T-helper 2 cell treated with Interferon-gamma antibody and Interleukin-4, amounts not matched to agents 5 μg/mL and 100 μg/mL, for 36 hours (primary cell): ENCODE measurements at regions not wholly inside any gene's neighbourhood (a gene's known extent, or its start where the extent isn't known, plus 50 kb on each side); places are given as distances from the start of the nearest gene placed in this dataset.

Experiments used
- DNase-seq: peaks from one replicate; pipeline ENCODE4 v3.0.0; 2021; ENCODE audit warnings: low spot score
- H3K27ac Mint-ChIP-seq: one replicate; pipeline ENCODE4 v1.8.0; 2021; ENCODE audit warnings: mild to moderate bottlenecking, mixed read lengths
- H3K27me3 Mint-ChIP-seq: one replicate; pipeline ENCODE4 v1.8.0; 2021; ENCODE audit warnings: low read depth, mixed read lengths
- H3K36me3 Mint-ChIP-seq: one replicate; pipeline ENCODE4 v1.8.0; 2021; ENCODE audit warnings: low read depth, mixed read lengths
- H3K4me1 Mint-ChIP-seq: one replicate; pipeline ENCODE4 v1.8.0; 2021; ENCODE audit warnings: low read depth, mixed read lengths
- H3K4me3 Mint-ChIP-seq: one replicate; pipeline ENCODE4 v1.8.0; 2022; ENCODE audit warnings: mild to moderate bottlenecking, moderate library complexity, mixed read lengths
- H3K9me3 Mint-ChIP-seq: one replicate; pipeline ENCODE4 v1.8.0; 2021; ENCODE audit warnings: mixed read lengths

GRCh38 chr19:30215248-30215647, 156.9 kb upstream of the ZNF536 start:
- peaks cover 8% of the 10 kb centered on the region for H3K4me1 Mint-ChIP-seq
- H3K27ac Mint-ChIP-seq, result no peak overlapping the region
- H3K4me3 Mint-ChIP-seq, result peak overlapping the region; percentile 60
- no peaks in the 10 kb centered on the region for H3K9me3 Mint-ChIP-seq
- peaks cover 10% of the 10 kb centered on the region for H3K27me3 Mint-ChIP-seq
- H3K36me3 Mint-ChIP-seq, result no peaks in the 10 kb centered on the region
- no peak for DNase-seq

DNA sequence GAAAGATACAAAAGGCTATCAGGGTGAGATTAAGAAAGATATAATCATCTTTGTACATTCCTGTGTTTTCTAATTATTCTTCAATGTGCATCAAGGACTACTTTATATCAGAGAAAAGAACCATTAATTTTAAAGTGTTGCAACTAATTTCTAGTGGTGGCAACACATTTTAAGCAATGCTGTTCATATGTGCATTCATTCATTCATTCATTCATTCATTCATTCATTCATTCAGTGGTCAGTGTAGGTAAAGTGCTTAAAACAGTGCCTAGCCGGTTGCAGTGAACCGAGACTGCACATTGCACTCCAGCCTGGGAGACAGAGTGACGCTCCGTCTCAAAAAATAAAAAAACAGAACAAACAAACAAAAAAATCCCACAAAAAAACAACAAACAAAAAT, 155.7 kb upstream of the ZNF536 start:
- Mint-ChIP-seq H3K27me3 (peaks cover 21% of the 10 kb centered on the region), H3K4me1 (peaks cover 8% of the 10 kb centered on the region), H3K4me3 (no peak overlapping the region), H3K27ac (no peak overlapping the region), H3K36me3 (no peaks in the 10 kb centered on the region), H3K9me3 (no peaks in the 10 kb centered on the region)
- no peak for DNase-seq

DNA sequence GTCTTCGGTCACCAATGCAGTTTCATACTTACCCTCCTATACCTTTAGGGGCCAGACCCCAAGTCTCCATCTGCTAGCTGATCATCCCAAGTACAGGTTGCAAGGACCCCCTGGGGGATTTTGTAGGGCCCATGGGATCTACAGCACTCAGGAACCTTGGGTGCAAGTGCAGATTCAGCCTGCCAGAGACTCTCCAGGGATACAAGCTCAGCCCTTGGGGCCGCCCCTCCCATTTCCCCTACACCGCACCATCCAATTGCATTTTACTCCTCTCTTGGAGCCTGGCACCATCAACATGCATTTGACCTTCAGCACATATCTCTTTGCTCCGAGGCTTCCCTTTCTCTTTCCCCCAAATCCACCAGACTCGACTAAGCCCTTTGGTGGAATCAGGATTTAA, 154.7 kb upstream of the ZNF536 start:
- Mint-ChIP-seq H3K36me3 (no peaks in the 10 kb centered on the region), H3K4me3 (no peak overlapping the region), H3K9me3 (no peaks in the 10 kb centered on the region), H3K4me1 (peaks cover 8% of the 10 kb centered on the region), H3K27ac (no peak overlapping the region), H3K27me3 (peaks cover 27% of the 10 kb centered on the region)
- DNase-seq, result no peak

DNA sequence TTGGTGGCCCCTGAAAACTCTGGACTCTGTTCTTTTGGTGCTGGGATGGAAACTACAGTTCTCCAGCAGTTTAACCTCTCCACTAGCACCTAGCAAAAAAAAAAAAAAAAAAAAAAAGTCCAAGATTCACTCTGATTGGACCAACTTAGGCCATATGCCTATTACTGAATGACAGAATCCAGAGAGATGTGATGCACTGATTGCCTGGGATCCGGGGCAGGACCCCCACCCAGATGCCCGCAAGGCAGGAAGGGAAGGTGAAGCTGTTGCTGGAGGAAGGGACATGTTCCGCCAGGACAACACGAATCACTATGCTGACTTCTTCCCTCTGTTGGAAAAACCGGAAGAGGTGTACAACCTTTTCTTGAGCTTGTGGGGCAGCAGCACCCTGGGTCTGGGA, 152.5 kb upstream of the ZNF536 start:
- H3K4me3 Mint-ChIP-seq, result no peak overlapping the region

GRCh38 chr19:30221176-30221575, 151.0 kb upstream of the ZNF536 start:
- Mint-ChIP-seq H3K9me3 (no peaks in the 10 kb centered on the region), H3K4me3 (no peak overlapping the region), H3K27ac (no peak overlapping the region), H3K4me1 (peaks cover 11% of the 10 kb centered on the region), H3K27me3 (peaks cover 48% of the 10 kb centered on the region), H3K36me3 (peaks cover 5% of the 10 kb centered on the region)
- no peak for DNase-seq

More for the DNA sequence above, 152.5 kb upstream of the ZNF536 start:
- H3K9me3 Mint-ChIP-seq, result no peaks in the 10 kb centered on the region
- no peak for DNase-seq
- no peak overlapping the region for H3K27ac Mint-ChIP-seq
- peaks cover 10% of the 10 kb centered on the region for H3K4me1 Mint-ChIP-seq
- peaks cover under 1% of the 10 kb centered on the region for H3K36me3 Mint-ChIP-seq
- peaks cover 45% of the 10 kb centered on the region for H3K27me3 Mint-ChIP-seq

DNA sequence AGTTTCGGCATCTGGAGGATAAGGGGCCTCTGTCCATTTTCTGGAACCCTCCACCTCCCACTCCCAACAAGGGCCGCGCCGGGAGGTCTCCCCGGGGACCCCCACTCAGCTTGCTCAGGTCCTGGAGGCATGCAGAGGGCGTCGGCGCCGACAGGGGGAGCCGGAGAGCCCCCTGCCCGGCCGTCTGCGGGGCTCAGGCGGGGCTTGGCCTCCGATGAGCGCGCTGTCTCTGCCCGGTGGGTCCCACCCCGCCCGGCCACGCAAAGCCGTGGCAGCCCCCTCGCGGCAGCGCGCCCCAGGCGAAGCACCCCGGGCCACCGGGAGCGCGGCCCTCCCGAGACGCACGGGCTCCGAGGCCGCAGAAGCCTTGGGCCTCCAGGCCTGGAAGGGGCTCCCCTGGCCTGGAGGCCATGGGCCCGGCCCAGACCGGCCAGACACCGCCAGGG, 149.7 kb upstream of the ZNF536 start:
- Mint-ChIP-seq H3K9me3 (no peaks in the 10 kb centered on the region), H3K27me3 (peaks cover 55% of the 10 kb centered on the region), H3K4me3 (no peak overlapping the region), H3K4me1 (peaks cover 18% of the 10 kb centered on the region), H3K27ac (no peak overlapping the region), H3K36me3 (peaks cover 5% of the 10 kb centered on the region)
- no peak for DNase-seq

DNA sequence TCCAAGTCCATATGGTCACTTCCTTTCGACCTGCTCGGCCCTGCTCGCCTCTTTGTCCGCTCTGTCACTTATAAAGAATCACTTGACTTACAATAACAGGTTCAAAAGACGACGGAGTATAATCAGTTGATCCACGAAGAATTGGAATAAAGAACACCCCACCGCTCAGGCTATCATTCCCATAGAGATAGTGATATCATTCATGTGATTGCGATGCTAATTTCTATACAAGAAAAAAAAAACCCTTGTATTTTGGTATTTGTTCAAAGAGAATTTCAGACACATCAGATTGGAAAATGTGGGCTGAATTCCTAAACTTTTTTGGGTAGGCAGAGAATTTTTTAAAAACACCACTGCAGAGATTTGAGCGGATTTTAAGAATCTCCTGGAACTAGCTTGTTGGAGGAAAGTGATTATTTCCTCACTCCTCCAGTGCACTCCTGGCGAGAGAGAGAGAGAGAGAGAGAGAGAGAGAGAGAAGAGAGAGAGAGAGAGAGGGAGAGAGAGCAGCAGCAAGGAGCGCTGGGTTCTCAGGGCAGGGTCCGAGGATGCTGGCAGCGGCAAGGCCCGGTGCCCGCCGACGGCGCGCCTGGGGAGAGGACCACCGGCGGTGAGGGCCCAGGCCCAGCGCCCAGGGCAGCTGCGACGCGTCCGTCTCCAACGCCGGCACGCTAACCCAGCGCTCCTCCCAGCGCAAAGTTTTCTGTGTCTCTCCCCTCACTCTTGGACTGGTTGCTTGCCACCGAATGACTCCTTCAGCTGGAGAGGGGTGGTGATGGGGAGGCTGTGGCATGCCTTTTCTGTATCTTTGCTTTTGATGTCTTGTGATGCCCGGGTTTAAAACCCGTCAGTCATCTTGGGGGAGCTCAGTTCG, 149.0 kb upstream of the ZNF536 start:
- Mint-ChIP-seq H3K27me3 (peaks cover 59% of the 10 kb centered on the region), H3K27ac (no peak overlapping the region), H3K4me3 (no peak overlapping the region), H3K9me3 (no peaks in the 10 kb centered on the region), H3K4me1 (peaks cover 18% of the 10 kb centered on the region), H3K36me3 (peaks cover 5% of the 10 kb centered on the region)
- DNase-seq, result no peak

DNA sequence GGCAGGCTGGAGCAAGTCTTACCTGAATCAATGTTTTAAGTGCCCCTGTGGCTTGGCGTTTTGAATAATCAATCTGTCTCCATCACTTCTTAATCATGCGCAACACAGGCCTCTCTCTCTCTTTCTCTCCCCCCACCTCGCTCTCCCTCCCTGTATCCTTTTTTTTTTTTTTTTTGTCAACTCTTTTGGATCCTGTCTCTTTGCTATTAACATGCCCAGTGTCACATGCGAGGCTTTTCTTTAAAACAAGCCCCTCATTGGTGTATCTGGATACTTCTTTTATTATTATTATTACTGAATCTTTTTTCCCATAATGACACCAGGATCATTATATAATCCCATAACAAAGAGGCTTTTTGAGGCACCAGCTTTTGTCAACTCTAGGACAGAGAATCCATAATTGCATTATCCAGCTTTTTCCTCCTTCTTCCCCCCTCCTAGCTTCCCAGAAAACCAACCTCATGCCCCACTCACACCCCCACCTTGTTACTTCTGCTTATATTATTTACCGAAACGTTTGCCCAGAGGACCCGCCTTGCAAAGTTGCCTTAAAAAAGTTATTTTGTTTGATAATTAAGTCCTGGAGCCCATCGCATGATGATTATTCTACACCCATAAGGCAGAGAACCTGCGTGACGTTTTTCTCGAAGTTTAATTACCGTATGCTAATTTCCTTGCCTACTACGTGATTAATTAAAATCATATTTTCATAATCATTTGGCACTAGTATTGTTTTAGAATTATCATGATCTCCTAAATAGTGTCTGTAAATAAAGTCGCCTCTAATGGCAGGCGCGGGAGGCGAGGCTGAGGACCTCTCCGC, 148.1 kb upstream of the ZNF536 start:
- H3K27ac Mint-ChIP-seq, result no peak overlapping the region
- peak overlapping the region; percentile 80 for H3K4me3 Mint-ChIP-seq
- H3K9me3 Mint-ChIP-seq, result no peaks in the 10 kb centered on the region
- peaks cover 18% of the 10 kb centered on the region for H3K4me1 Mint-ChIP-seq
- no peak for DNase-seq
- H3K36me3 Mint-ChIP-seq, result peaks cover 5% of the 10 kb centered on the region
- H3K27me3 Mint-ChIP-seq, result peaks cover 64% of the 10 kb centered on the region

- Mint-ChIP-seq H3K4me1 (peaks cover 18% of the 10 kb centered on the region), H3K36me3 (peaks cover 5% of the 10 kb centered on the region), H3K4me3 (peak overlapping the region; percentile 80), H3K27ac (peak overlapping the region; percentile 77), H3K9me3 (no peaks in the 10 kb centered on the region), H3K27me3 (peaks cover 70% of the 10 kb centered on the region)
- DNase-seq, result no peak
Measured at GRCh38 chr19:30224689-30225606, 147.2 kb upstream of the ZNF536 start.

DNA sequence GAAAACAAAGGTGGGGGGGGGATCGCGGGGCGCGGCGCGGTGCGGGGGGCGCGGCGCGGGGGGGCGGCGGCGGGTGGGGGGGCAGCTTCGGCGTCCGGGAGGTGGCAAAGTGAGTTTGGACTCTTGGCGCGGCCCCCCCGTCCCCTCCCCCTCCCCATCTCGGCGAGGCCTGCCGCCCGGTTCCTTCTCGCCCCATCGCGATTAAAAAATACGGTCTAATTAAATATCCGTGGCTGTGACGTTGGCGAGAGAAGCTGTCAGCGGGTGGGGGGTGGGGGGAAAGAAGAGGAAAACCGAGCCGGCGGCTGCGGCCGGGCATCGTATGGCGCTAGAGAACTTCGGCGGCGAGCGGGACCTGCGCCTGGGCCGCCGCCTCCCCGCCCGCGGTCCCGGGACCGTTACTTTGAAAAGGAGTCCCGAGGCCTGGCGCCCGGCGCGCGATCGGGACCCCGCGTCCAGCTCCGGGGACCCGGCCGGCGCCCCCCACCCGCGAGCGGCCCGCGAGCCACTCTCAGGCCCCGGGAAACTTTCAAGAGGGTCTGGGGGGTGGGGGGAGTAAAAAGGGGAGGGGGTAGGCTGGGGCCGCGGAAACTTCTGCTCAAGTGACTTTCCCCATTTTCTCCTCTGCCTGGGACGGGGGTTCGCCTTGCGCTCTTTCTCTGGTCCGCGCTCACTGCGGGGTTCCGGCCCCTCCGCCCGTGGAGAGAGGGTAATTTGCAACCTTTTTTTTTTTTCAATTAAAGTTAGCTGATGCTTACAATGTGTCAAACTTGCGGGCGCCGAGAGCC, 146.3 kb upstream of the ZNF536 start:
- peaks cover 18% of the 10 kb centered on the region for H3K4me1 Mint-ChIP-seq
- peaks cover 5% of the 10 kb centered on the region for H3K36me3 Mint-ChIP-seq
- H3K27me3 Mint-ChIP-seq, result peaks cover 73% of the 10 kb centered on the region
- no peak overlapping the region for H3K27ac Mint-ChIP-seq
- peak overlapping the region; percentile 61 for H3K4me3 Mint-ChIP-seq
- H3K9me3 Mint-ChIP-seq, result no peaks in the 10 kb centered on the region
- DNase-seq, result no peak

DNA sequence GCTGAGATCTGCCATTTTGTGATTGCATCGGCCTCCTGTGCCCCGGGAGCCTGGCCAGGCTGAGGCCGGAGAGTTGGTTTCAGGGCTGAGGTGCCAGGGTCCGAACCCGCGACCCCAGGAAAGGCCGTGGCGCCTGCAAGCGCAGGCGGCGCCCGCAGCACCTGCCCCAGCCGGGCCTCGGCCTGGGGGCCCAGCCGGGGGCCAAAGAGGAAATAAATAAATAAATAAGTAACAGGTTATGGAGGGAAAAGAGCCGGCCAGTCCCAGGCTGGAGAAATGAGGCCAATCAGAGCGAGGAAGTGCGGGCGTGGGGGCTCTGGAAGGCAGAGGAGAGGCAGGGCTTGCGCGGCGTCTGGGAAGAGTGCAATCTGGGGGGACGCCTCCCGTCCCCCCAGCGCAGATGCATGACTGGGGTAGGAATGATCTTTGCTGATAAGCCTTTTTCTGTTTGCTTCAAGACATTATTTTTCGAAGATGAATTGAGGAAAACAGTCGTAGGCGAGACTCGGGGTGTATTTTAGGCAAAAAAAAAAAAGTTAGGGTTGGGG, 145.6 kb upstream of the ZNF536 start:
- H3K36me3 Mint-ChIP-seq, result peaks cover 5% of the 10 kb centered on the region

GRCh38 chr19:30227012-30227621, 145.1 kb upstream of the ZNF536 start:
- Mint-ChIP-seq H3K27me3 (peaks cover 71% of the 10 kb centered on the region), H3K9me3 (no peaks in the 10 kb centered on the region), H3K4me3 (peak overlapping the region; percentile 85), H3K4me1 (peaks cover 18% of the 10 kb centered on the region), H3K27ac (peak overlapping the region; percentile 52), H3K36me3 (peaks cover 5% of the 10 kb centered on the region)
- no peak for DNase-seq

More for the DNA sequence above, 145.6 kb upstream of the ZNF536 start:
- Mint-ChIP-seq H3K4me3 (peak overlapping the region; percentile 85), H3K27me3 (peaks cover 73% of the 10 kb centered on the region), H3K27ac (peak overlapping the region; percentile 52), H3K9me3 (no peaks in the 10 kb centered on the region), H3K4me1 (peaks cover 18% of the 10 kb centered on the region)
- no peak for DNase-seq
